B cell (primary cell): ENCODE measurements at regions not wholly inside any gene's neighbourhood (a gene's known extent, or its start where the extent isn't known, plus 50 kb on each side); places are given as distances from the start of the nearest gene placed in this dataset.

Experiments used
- EZH2 ChIP-seq: IDR thresholded peaks from 2 replicates; pipeline ENCODE4 v1.6.1; 2012; ENCODE audit warnings: borderline replicate concordance, low read depth, mild to moderate bottlenecking, moderate library complexity, low read length; ENCODE audit not compliant: insufficient read depth, poor library complexity, severe bottlenecking
- TF ChIP-seq, protein P1 (sequence below): fragments of 200-600 bp; IDR thresholded peaks from one replicate; pipeline ENCODE4 v1.8.0; 2022; ENCODE audit warnings: antibody characterized with exemption, mild to moderate bottlenecking

- TF ChIP-seq, protein P1, sequence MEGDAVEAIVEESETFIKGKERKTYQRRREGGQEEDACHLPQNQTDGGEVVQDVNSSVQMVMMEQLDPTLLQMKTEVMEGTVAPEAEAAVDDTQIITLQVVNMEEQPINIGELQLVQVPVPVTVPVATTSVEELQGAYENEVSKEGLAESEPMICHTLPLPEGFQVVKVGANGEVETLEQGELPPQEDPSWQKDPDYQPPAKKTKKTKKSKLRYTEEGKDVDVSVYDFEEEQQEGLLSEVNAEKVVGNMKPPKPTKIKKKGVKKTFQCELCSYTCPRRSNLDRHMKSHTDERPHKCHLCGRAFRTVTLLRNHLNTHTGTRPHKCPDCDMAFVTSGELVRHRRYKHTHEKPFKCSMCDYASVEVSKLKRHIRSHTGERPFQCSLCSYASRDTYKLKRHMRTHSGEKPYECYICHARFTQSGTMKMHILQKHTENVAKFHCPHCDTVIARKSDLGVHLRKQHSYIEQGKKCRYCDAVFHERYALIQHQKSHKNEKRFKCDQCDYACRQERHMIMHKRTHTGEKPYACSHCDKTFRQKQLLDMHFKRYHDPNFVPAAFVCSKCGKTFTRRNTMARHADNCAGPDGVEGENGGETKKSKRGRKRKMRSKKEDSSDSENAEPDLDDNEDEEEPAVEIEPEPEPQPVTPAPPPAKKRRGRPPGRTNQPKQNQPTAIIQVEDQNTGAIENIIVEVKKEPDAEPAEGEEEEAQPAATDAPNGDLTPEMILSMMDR, result no peak
- TF ChIP-seq EZH2, result no peak
Observed at GRCh38 chr4:120209706-120210105, 143.1 kb upstream of the MAD2L1 start.
